Right lobe of liver (tissue), 6 donors: ENCODE measurements at regions not wholly inside any gene's neighbourhood (a gene's known extent, or its start where the extent isn't known, plus 50 kb on each side); places are given as distances from the start of the nearest gene placed in this dataset.

Experiments
- ATAC-seq, 4 donors: fragments of 200-7000 bp; cut with Tn5 transposase; one replicate each; pipeline ENCODE4 v1.9.1; 2020; ENCODE audit warnings: mild to moderate bottlenecking in 4 of 4, moderate library complexity in 4 of 4
- DNase-seq, 3 donors: peaks; one replicate each; pipeline ENCODE4 v3.0.0-alpha.2; 2020
- H3K27ac ChIP-seq, 3 donors: fragments of 200-600 bp; one replicate each; pipeline ENCODE4 v1.8.0; 2022
- H3K27me3 ChIP-seq, 2 donors: fragments of 200-600 bp; one replicate each; pipeline ENCODE4 v1.8.0; 2022
- H3K36me3 ChIP-seq, 4 donors: fragments of 200-600 bp; sonication (generic) in 1 of 4; one replicate each; pipeline versions ENCODE4 v1.5.1 to v1.8.0; 2017 to 2022; ENCODE audit warnings: control low read depth in 1 of 4
- H3K4me1 ChIP-seq, 4 donors: fragments of 200-600 bp; sonication (generic) in 1 of 4; one replicate each; pipeline versions ENCODE4 v1.5.1 to v1.8.0; 2017 to 2022; ENCODE audit warnings: control low read depth in 1 of 4
- H3K4me3 ChIP-seq, 3 donors: fragments of 200-600 bp; one replicate each; pipeline ENCODE4 v1.8.0; 2022
- H3K9me3 ChIP-seq, 4 donors: fragments of 200-600 bp; sonication (generic) in 1 of 4; one replicate each; pipeline versions ENCODE4 v1.5.1 to v1.8.0; 2017 to 2022; ENCODE audit warnings: control low read depth in 1 of 4
- CTCF ChIP-seq, 4 donors: fragments of 200-600 bp in 3 of 4; fragments of 450-650 bp in 1 of 4; IDR thresholded peaks; one replicate each; pipeline versions ENCODE4 v1.5.1 to v1.8.0; 2016 to 2022; ENCODE audit warnings: antibody characterized with exemption in 4 of 4, mild to moderate bottlenecking in 2 of 4
- POLR2A ChIP-seq: fragments of 450-650 bp; IDR thresholded peaks from one replicate; pipeline ENCODE4 v1.6.1; 2017; ENCODE audit warnings: antibody characterized with exemption, mild to moderate bottlenecking
- WGBS: methylation state at CpG from one replicate; pipeline ENCODE4 v1.1.6; 2018; ENCODE audit warnings: low coverage, low lambda C conversion rate; ENCODE audit not compliant: insufficient coverage; ENCODE audit errors: missing lambda C conversion rate; 5-methylcytosine and 5-hydroxymethylcytosine counted together
- intact Hi-C, 2 donors: fragments of 100-400 bp; cut with DNase I; formaldehyde crosslinking; loops; one replicate each; pipeline versions ENCODE4 v1.11.2 to v1.14.1; 2022
- donor health status: DM: no; HTN: yes; CAD: no.
- donor health status: DM: no; HTN: no; CAD: no.
- donor health status: DM: no; HTN: no; CAD: no.
- donor health status: DM: no; HTN: yes; CAD: no.
- donor health status: DM: no; HTN: yes; CAD: no.

GRCh38 chr10:131685007-131685406 lies 215.8 kb upstream of the PPP2R2D start:
- H3K4me1 ChIP-seq: no peaks in the 10 kb centered on the region
- 67% methylated on average over 4 of the region's 7 CpGs for WGBS
- H3K9me3 ChIP-seq: no peaks in the 10 kb centered on the region
- no peak for TF ChIP-seq CTCF (IDR thresholded peaks at IDR 0.05)
- no peak for TF ChIP-seq POLR2A
- DNase-seq: peak in 1 of 3 donors; percentile 7
- intact Hi-C loops: no loop called here
- H3K4me3 ChIP-seq: no peak overlapping the region
- no peak for ATAC-seq
- no peaks in the 10 kb centered on the region for H3K36me3 ChIP-seq
- H3K27ac ChIP-seq: no peak overlapping the region
- H3K27me3 ChIP-seq: no peaks in the 10 kb centered on the region

- Histone ChIP-seq H3K27ac (no peak overlapping the region), H3K4me3 (no peak overlapping the region), H3K4me1 (no peaks in the 10 kb centered on the region), H3K27me3 (no peaks in the 10 kb centered on the region), H3K36me3 (no peaks in the 10 kb centered on the region), H3K9me3 (no peaks in the 10 kb centered on the region)
- intact Hi-C loops: no loop called here
- WGBS: 93% methylated on average over 4 of the region's 10 CpGs
- DNase-seq: peak in 1 of 3 donors; percentile 42
- ATAC-seq: no peak
- TF ChIP-seq CTCF (IDR thresholded peaks at IDR 0.05): no peak
- no peak for TF ChIP-seq POLR2A
Measured at GRCh38 chr10:131685576-131685975, 215.2 kb upstream of the PPP2R2D start.

GRCh38 chr10:131686781-131687420 lies 213.9 kb upstream of the PPP2R2D start:
- no peak overlapping the region for H3K4me3 ChIP-seq
- DNase-seq: peak in 1 of 3 donors; percentile 34
- TF ChIP-seq POLR2A (no peak), CTCF (IDR thresholded peaks at IDR 0.05) (no peak)
- ATAC-seq: no peak
- intact Hi-C loops: no loop called here
- H3K4me1 ChIP-seq: no peaks in the 10 kb centered on the region
- no peak overlapping the region for H3K27ac ChIP-seq
- no peaks in the 10 kb centered on the region for H3K36me3 ChIP-seq
- WGBS: 23% methylated on average over 15 of the region's 17 CpGs
- no peaks in the 10 kb centered on the region for H3K27me3 ChIP-seq
- no peaks in the 10 kb centered on the region for H3K9me3 ChIP-seq

DNA sequence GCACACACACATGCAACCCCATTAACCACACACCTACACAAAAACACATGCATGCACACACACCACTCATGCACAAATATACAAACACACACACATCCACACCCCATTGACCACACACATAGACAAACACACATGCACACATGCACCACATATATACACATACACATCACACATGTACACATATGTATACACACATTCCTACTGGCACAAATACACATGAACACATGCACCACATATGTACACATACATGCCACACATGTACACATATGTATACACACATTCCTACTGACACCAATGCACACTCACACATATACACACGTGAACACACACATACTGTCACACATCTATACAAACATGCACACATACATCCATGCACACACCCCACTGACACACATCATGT lies 212.5 kb upstream of the PPP2R2D start:
- Histone ChIP-seq H3K4me3 (no peak overlapping the region), H3K4me1 (no peaks in the 10 kb centered on the region), H3K36me3 (no peaks in the 10 kb centered on the region), H3K9me3 (no peaks in the 10 kb centered on the region), H3K27me3 (no peaks in the 10 kb centered on the region), H3K27ac (no peak overlapping the region)
- ATAC-seq (no peak), DNase-seq (no peak)
- intact Hi-C loops: no loop called here
- WGBS: 25% methylated on average over 1 of the region's 1 CpG
- no peak for TF ChIP-seq CTCF (IDR thresholded peaks at IDR 0.05)
- TF ChIP-seq POLR2A: no peak

GRCh38 chr10:131689016-131689415 lies 211.8 kb upstream of the PPP2R2D start:
- H3K27me3 ChIP-seq: no peaks in the 10 kb centered on the region
- 63% methylated on average over 7 of the region's 14 CpGs for WGBS
- no peak for TF ChIP-seq CTCF (IDR thresholded peaks at IDR 0.05)
- TF ChIP-seq POLR2A: no peak
- no peak for ATAC-seq
- no peaks in the 10 kb centered on the region for H3K36me3 ChIP-seq
- H3K27ac ChIP-seq: no peak overlapping the region
- no peaks in the 10 kb centered on the region for H3K9me3 ChIP-seq
- intact Hi-C loops: no loop called here
- no peak overlapping the region for H3K4me3 ChIP-seq
- no peak for DNase-seq
- H3K4me1 ChIP-seq: no peaks in the 10 kb centered on the region
